OCI-LY7 (cell line): ENCODE measurements at regions not wholly inside any gene's neighbourhood (a gene's known extent, or its start where the extent isn't known, plus 50 kb on each side); places are given as distances from the start of the nearest gene placed in this dataset.

Experiments
- EZH2phosphoT487 ChIP-seq: fragments of 200-600 bp; sonication (generic); IDR thresholded peaks from 2 replicates; pipeline ENCODE4 v1.6.1; 2018; ENCODE audit warnings: low read depth, borderline replicate concordance, mild to moderate bottlenecking, mixed run types, antibody characterized with exemption, low read length, moderate library complexity, mixed read lengths
- TF ChIP-seq, protein P1 (sequence below): fragments of 200-600 bp; sonication (generic); conservative IDR thresholded peaks from 2 replicates; pipeline ENCODE4 v1.5.1; 2014; ENCODE audit warnings: mild to moderate bottlenecking, antibody characterized with exemption, low read length, moderate library complexity, mixed read lengths

- TF ChIP-seq, protein P1, sequence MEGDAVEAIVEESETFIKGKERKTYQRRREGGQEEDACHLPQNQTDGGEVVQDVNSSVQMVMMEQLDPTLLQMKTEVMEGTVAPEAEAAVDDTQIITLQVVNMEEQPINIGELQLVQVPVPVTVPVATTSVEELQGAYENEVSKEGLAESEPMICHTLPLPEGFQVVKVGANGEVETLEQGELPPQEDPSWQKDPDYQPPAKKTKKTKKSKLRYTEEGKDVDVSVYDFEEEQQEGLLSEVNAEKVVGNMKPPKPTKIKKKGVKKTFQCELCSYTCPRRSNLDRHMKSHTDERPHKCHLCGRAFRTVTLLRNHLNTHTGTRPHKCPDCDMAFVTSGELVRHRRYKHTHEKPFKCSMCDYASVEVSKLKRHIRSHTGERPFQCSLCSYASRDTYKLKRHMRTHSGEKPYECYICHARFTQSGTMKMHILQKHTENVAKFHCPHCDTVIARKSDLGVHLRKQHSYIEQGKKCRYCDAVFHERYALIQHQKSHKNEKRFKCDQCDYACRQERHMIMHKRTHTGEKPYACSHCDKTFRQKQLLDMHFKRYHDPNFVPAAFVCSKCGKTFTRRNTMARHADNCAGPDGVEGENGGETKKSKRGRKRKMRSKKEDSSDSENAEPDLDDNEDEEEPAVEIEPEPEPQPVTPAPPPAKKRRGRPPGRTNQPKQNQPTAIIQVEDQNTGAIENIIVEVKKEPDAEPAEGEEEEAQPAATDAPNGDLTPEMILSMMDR = no peak
- TF ChIP-seq EZH2phosphoT487 = no peak
These were observed 84.5 kb upstream of the PPP2R2D start for GRCh38 chr10:131816157-131816775.
